OCI-LY7 (cell line): ENCODE measurements at regions not wholly inside any gene's neighbourhood (a gene's known extent, or its start where the extent isn't known, plus 50 kb on each side); places are given as distances from the start of the nearest gene placed in this dataset.

Source experiments
- BruUV-seq: library from RNA; stranded (reverse); fragments of 400-500 nt; replicated peaks from 2 replicates; lab custom pipeline; 2021; lab: Mats Ljungman, UMichigan
- CTCF ChIA-PET: fragments of 300-600 bp; sonication (Branson Sonifier 250); formaldehyde crosslinking; loops from one replicate; lab custom pipeline; 2022; ENCODE audit warnings: antibody characterized with exemption; ENCODE audit not compliant: unreplicated experiment; lab: Charles Lee
- POLR2A ChIA-PET: fragments of 300-600 bp; sonication (Branson Sonifier 250); formaldehyde crosslinking; loops from one replicate; lab custom pipeline; 2022; ENCODE audit warnings: antibody characterized with exemption; lab: Charles Lee
- DNase-seq: peaks from one replicate; pipeline ENCODE4 v3.0.0-alpha.2; 2015; ENCODE audit warnings: low spot score
- H2AFZ ChIP-seq: fragments of 200-600 bp; sonication (generic), shearing (Covaris generic); 2 replicates; pipeline ENCODE4 v1.6.1; 2014; ENCODE audit warnings: mild to moderate bottlenecking, antibody characterized with exemption, low read length, moderate library complexity
- H3K27ac ChIP-seq: fragments of 200-600 bp; sonication (generic); 2 replicates; pipeline ENCODE4 v1.5.1; 2014; ENCODE audit warnings: mixed run types, low read depth, mild to moderate bottlenecking, moderate library complexity, low read length, inconsistent platforms; ENCODE audit not compliant: poor library complexity, severe bottlenecking
- H3K36me3 ChIP-seq: fragments of 200-600 bp; sonication (generic); 2 replicates; pipeline ENCODE4 v1.6.1; 2014; ENCODE audit warnings: mild to moderate bottlenecking, antibody characterized with exemption, low read length, moderate library complexity, mixed read lengths; ENCODE audit not compliant: insufficient read depth
- H3K4me1 ChIP-seq: fragments of 200-600 bp; sonication (generic); 2 replicates; pipeline ENCODE4 v1.5.1; 2014; ENCODE audit warnings: mild to moderate bottlenecking, low read length; ENCODE audit not compliant: insufficient read depth, poor library complexity, severe bottlenecking
- H3K4me2 ChIP-seq: fragments of 200-600 bp; sonication (generic); 2 replicates; pipeline ENCODE4 v1.6.1; 2014; ENCODE audit warnings: mild to moderate bottlenecking, low read length
- H3K4me3 ChIP-seq: fragments of 200-600 bp; sonication (generic); 2 replicates; pipeline ENCODE4 v1.5.1; 2014; ENCODE audit warnings: mild to moderate bottlenecking, low read depth, low read length; ENCODE audit not compliant: poor library complexity, severe bottlenecking
- H3K79me2 ChIP-seq: fragments of 200-600 bp; sonication (generic); 2 replicates; pipeline ENCODE4 v1.6.1; 2016; ENCODE audit warnings: low read depth, mild to moderate bottlenecking, low read length, moderate library complexity, mixed read lengths; ENCODE audit not compliant: insufficient read depth
- H3K9me2 ChIP-seq: fragments of 200-600 bp; sonication (generic); 2 replicates; pipeline ENCODE4 v1.6.1; 2016; ENCODE audit warnings: mild to moderate bottlenecking, low read length, mixed read lengths; ENCODE audit not compliant: insufficient read depth
- H3K9me3 ChIP-seq: fragments of 200-600 bp; sonication (generic); 2 replicates; pipeline ENCODE4 v1.6.1; 2014; ENCODE audit warnings: mild to moderate bottlenecking, mixed run types, low read length, mixed read lengths
- H4K20me1 ChIP-seq: fragments of 200-600 bp; sonication (generic); 2 replicates; pipeline ENCODE4 v1.6.1; 2014; ENCODE audit warnings: mild to moderate bottlenecking, antibody characterized with exemption, low read length, moderate library complexity, mixed read lengths; ENCODE audit not compliant: insufficient read depth
- CTCF ChIP-seq: fragments of 200-600 bp; sonication (generic); conservative IDR thresholded peaks from 2 replicates; pipeline ENCODE4 v1.5.1; 2014; ENCODE audit warnings: mild to moderate bottlenecking, antibody characterized with exemption, low read length, moderate library complexity, mixed read lengths
- EZH2phosphoT487 ChIP-seq: fragments of 200-600 bp; sonication (generic); IDR thresholded peaks from 2 replicates; pipeline ENCODE4 v1.6.1; 2018; ENCODE audit warnings: low read depth, borderline replicate concordance, mild to moderate bottlenecking, mixed run types, antibody characterized with exemption, low read length, moderate library complexity, mixed read lengths
- intact Hi-C: fragments of 100-400 bp; cut with micrococcal nuclease; formaldehyde crosslinking; loops from one replicate; pipeline ENCODE4 v1.10.0; 2022; ENCODE audit not compliant: unreplicated experiment

GRCh38 chr15:26082221-26083109 lies 219.3 kb upstream of the ATP10A start:
- Histone ChIP-seq H3K36me3 (no peaks in the 10 kb centered on the region), H3K9me2 (no peaks in the 10 kb centered on the region), H3K27ac (peak overlapping the region; percentile 67), H3K4me2 (peak overlapping the region; percentile 58), H2AFZ (peak overlapping the region; percentile 77), H3K9me3 (no peaks in the 10 kb centered on the region), H4K20me1 (no peaks in the 10 kb centered on the region), H3K4me3 (peak overlapping the region; percentile 68), H3K4me1 (peaks cover 16% of the 10 kb centered on the region), H3K79me2 (no peaks in the 10 kb centered on the region)
- POLR2A ChIA-PET: interaction anchor here (1.2 to 1.6 kb wide), 6 partner anchors 9 to 138 kb away, joined by 3 to 5 read pairs (median 4); no protein-coding TSS in a partner anchor
- CTCF ChIA-PET: no interaction called here
- TF ChIP-seq CTCF: no peak
- no peak for TF ChIP-seq EZH2phosphoT487
- intact Hi-C loops: loop anchor here (2.0 kb wide), 2 partner anchors 136 to 144 kb away; no protein-coding TSS in a partner anchor
- peak; percentile 89 for DNase-seq
- BruUV-seq: TSS peak; percentile 75

GRCh38 chr15:26081758-26082220 lies 218.7 kb upstream of the ATP10A start:
- Histone ChIP-seq H3K4me1 (peaks cover 16% of the 10 kb centered on the region), H3K9me3 (no peaks in the 10 kb centered on the region), H4K20me1 (no peaks in the 10 kb centered on the region), H3K36me3 (no peaks in the 10 kb centered on the region), H3K27ac (no peak overlapping the region), H2AFZ (peak overlapping the region; percentile 77), H3K9me2 (no peaks in the 10 kb centered on the region), H3K4me3 (peak overlapping the region; percentile 45), H3K79me2 (no peaks in the 10 kb centered on the region), H3K4me2 (peak overlapping the region; percentile 51)
- POLR2A ChIA-PET: interaction anchor here (1.2 to 1.6 kb wide), 5 partner anchors 10 to 137 kb away, joined by 3 to 5 read pairs (median 4); no protein-coding TSS in a partner anchor
- CTCF ChIA-PET: no interaction called here
- no TSS peak for BruUV-seq
- DNase-seq: no peak
- TF ChIP-seq EZH2phosphoT487 (no peak), CTCF (no peak)
- intact Hi-C loops: loop anchor here (2.0 kb wide), 2 partner anchors 135 to 143 kb away; no protein-coding TSS in a partner anchor
